ENCODE measurements at regions not wholly inside any gene's neighbourhood (a gene's known extent, or its start where the extent isn't known, plus 50 kb on each side); places are given as distances from the start of the nearest gene placed in this dataset.

DNA sequence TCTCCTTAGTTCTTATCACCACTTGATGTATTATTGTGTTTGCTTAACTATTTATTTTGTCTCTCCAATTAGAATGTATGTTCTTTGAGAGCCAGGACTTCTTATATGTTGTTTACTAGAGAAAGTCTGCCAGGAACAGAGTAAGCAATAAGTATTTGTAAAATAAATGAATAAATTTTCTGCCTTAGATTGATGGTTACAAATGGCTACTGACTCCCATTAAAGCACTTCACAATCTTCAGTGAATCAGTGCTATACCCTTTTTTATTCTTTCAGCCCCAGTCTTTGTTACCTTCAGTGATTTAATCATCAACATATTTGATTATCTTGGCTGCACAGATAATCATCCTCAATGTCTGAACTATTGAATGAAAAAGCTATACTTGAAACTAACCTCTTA lies 197.1 kb upstream of the TMEM196 start:
- TF ChIP-seq, protein P1, sequence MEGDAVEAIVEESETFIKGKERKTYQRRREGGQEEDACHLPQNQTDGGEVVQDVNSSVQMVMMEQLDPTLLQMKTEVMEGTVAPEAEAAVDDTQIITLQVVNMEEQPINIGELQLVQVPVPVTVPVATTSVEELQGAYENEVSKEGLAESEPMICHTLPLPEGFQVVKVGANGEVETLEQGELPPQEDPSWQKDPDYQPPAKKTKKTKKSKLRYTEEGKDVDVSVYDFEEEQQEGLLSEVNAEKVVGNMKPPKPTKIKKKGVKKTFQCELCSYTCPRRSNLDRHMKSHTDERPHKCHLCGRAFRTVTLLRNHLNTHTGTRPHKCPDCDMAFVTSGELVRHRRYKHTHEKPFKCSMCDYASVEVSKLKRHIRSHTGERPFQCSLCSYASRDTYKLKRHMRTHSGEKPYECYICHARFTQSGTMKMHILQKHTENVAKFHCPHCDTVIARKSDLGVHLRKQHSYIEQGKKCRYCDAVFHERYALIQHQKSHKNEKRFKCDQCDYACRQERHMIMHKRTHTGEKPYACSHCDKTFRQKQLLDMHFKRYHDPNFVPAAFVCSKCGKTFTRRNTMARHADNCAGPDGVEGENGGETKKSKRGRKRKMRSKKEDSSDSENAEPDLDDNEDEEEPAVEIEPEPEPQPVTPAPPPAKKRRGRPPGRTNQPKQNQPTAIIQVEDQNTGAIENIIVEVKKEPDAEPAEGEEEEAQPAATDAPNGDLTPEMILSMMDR (IDR thresholded peaks at IDR 0.05; ENCODE audit: insufficient read depth, low read depth, low read length) = no peak
- TF ChIP-seq EZH2 (IDR thresholded peaks at IDR 0.05; ENCODE audit: insufficient read depth, low read length) = no peak

Data from astrocyte (in vitro differentiated cells and primary cell).